Dedifferentiated amniotic fluid mesenchymal stem cell (primary cell): ENCODE measurements at regions not wholly inside any gene's neighbourhood (a gene's known extent, or its start where the extent isn't known, plus 50 kb on each side); places are given as distances from the start of the nearest gene placed in this dataset.
"Not testable (repeated sequence)": the region's sequence is repeated elsewhere in the genome, so short reads cannot be mapped to it uniquely, and the experiment has no call there.

ENCODE experiments used
- DNase-seq: peaks from one replicate; pipeline ENCODE4 v3.0.0-alpha.2; 2016; ENCODE audit errors: extremely low spot score

GRCh38 chr12:29957835-29958234, 174.1 kb upstream of the TMTC1 start:
- DNase-seq = no peak

GRCh38 chr12:29945904-29946303, 162.2 kb upstream of the TMTC1 start:
- no peak for DNase-seq

- DNase-seq = no peak
Observed at GRCh38 chr12:29944269-29945000, 160.7 kb upstream of the TMTC1 start.

GRCh38 chr12:29943683-29944082, 159.9 kb upstream of the TMTC1 start:
- peak; percentile 17 for DNase-seq

- DNase-seq = no peak
Observed at GRCh38 chr12:29940811-29941210, 157.1 kb upstream of the TMTC1 start.

- no peak for DNase-seq
Observed at GRCh38 chr12:29930503-29930902, 146.8 kb upstream of the TMTC1 start.

GRCh38 chr12:29929295-29929694, 145.6 kb upstream of the TMTC1 start:
- no peak for DNase-seq

- DNase-seq = no peak
Observed at GRCh38 chr12:29921307-29921706, 137.6 kb upstream of the TMTC1 start.

GRCh38 chr12:29908157-29908556, 124.4 kb upstream of the TMTC1 start:
- DNase-seq = no peak

- DNase-seq = no peak
Observed at GRCh38 chr12:29907461-29907860, 123.7 kb upstream of the TMTC1 start.

- DNase-seq = no peak
Observed at GRCh38 chr12:29902043-29902442, 118.3 kb upstream of the TMTC1 start.

GRCh38 chr12:29901585-29901984, 117.8 kb upstream of the TMTC1 start:
- DNase-seq = no peak

- no peak for DNase-seq
Observed at GRCh38 chr12:29899212-29899931, 115.6 kb upstream of the TMTC1 start.

- no peak for DNase-seq
Observed at GRCh38 chr12:29895966-29896365, 112.2 kb upstream of the TMTC1 start.

- no peak for DNase-seq
Observed at GRCh38 chr12:29893002-29893401, 109.3 kb upstream of the TMTC1 start.

GRCh38 chr12:29891792-29892191, 108.0 kb upstream of the TMTC1 start:
- DNase-seq = no peak

- peak; percentile 18 for DNase-seq
Observed at GRCh38 chr12:29889737-29890136, 106.0 kb upstream of the TMTC1 start.

- DNase-seq = no peak
Observed at GRCh38 chr12:29888777-29889176, 105.0 kb upstream of the TMTC1 start.

GRCh38 chr12:29884957-29885356, 101.2 kb upstream of the TMTC1 start:
- not testable (repeated sequence) for DNase-seq

- no peak for DNase-seq
Observed at GRCh38 chr12:29883941-29884554, 100.3 kb upstream of the TMTC1 start.

GRCh38 chr12:29883525-29883924, 99.8 kb upstream of the TMTC1 start:
- no peak for DNase-seq

GRCh38 chr12:29882846-29883245, 99.1 kb upstream of the TMTC1 start:
- DNase-seq = no peak

- no peak for DNase-seq
Observed at GRCh38 chr12:29880987-29881386, 97.2 kb upstream of the TMTC1 start.
